ENCODE measurements at regions not wholly inside any gene's neighbourhood (a gene's known extent, or its start where the extent isn't known, plus 50 kb on each side); places are given as distances from the start of the nearest gene placed in this dataset.

DNA sequence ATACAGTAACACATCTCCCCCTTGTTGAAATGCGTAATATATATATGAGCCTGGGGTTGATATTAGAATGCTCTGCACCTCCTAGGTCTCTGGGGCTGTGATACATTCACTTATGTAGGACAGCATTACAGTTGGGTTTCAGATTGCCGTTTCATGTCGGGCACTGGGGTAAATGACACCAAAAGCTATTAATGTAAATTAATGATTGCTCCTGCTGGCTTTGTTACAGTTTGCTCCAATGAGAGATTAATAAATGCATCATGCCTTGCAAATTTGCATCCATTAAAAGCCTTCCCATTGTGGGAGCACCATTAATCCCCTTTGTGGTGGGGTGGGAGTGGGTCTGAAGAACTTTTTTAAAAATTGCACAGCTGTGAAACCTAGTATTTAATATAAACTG lies 584.4 kb upstream of the EEF2KMT start:
- no peak for DNase-seq (ENCODE audit: low read depth, low spot score)

GRCh38 chr16:5678371-5678770 lies 580.8 kb upstream of the EEF2KMT start:
- no peak for DNase-seq (ENCODE audit: low read depth, low spot score)

DNA sequence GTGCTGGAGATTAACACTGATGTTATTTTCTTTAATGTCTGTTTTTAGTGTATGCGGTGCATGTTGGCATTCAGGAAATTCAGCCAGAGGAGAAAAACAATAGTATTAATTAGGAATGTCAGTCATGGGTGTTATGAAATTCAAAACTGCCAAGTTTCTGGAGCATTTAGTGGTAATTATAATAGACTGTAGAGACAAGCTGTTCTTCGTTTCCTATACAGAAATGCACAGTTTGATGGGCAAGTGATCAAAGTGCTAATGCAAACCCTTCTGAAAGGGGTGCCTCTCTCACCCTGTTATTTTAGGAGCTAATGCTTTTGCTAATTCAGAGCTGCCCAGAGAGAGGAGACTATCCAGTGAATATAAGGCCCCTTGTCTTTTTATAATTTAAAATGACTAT lies 573.8 kb upstream of the EEF2KMT start:
- no peak for DNase-seq (ENCODE audit: low read depth, low spot score)

GRCh38 chr16:5670198-5670597 lies 572.6 kb upstream of the EEF2KMT start:
- DNase-seq (ENCODE audit: low read depth, low spot score): no peak

DNA sequence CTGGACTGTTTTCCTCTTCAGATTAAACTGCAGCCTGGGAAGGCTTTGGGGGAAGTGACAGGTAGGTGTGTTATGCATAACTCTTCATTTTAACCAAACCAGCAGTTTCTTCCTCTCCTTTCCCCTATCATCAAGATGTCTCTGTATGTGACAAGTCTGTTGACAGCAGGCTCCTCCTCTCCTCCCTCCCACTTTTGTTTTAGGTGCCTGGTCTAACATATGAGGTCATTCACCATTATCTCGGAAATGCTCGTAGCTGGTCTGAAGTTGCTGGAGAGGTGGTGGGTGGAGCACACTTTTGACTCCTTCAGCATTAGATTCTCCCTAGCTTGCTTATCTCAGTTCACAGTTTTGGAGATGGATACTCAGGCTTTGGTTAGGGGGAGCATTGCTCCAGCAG lies 571.0 kb upstream of the EEF2KMT start:
- no peak for DNase-seq (ENCODE audit: low read depth, low spot score)

GRCh38 chr16:5665834-5666233 lies 568.2 kb upstream of the EEF2KMT start:
- no peak for DNase-seq (ENCODE audit: low read depth, low spot score)

GRCh38 chr16:5653789-5654188 lies 556.2 kb upstream of the EEF2KMT start:
- DNase-seq (ENCODE audit: low read depth, low spot score): no peak

DNA sequence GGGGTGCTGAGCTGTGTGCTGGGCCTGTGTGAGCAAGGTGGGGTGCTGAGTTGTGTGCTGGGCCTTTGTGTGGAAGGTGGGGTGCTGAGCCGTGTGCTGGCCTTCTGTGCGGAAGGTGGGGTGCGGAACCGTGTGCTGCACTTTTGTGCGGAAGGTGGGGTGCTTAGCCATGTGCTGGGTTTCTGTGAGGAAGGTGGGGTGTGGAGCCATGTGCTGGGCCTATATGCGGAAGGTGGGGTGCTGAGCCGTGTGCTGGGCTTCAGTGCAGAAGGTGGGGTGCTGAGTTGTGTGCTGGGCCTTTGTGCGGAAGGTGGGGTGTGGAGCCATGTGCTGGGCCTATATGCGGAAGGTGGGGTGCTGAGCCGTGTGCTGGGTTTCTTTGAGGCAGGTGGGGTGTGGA lies 555.4 kb upstream of the EEF2KMT start:
- DNase-seq (ENCODE audit: low read depth, low spot score): no peak

DNA sequence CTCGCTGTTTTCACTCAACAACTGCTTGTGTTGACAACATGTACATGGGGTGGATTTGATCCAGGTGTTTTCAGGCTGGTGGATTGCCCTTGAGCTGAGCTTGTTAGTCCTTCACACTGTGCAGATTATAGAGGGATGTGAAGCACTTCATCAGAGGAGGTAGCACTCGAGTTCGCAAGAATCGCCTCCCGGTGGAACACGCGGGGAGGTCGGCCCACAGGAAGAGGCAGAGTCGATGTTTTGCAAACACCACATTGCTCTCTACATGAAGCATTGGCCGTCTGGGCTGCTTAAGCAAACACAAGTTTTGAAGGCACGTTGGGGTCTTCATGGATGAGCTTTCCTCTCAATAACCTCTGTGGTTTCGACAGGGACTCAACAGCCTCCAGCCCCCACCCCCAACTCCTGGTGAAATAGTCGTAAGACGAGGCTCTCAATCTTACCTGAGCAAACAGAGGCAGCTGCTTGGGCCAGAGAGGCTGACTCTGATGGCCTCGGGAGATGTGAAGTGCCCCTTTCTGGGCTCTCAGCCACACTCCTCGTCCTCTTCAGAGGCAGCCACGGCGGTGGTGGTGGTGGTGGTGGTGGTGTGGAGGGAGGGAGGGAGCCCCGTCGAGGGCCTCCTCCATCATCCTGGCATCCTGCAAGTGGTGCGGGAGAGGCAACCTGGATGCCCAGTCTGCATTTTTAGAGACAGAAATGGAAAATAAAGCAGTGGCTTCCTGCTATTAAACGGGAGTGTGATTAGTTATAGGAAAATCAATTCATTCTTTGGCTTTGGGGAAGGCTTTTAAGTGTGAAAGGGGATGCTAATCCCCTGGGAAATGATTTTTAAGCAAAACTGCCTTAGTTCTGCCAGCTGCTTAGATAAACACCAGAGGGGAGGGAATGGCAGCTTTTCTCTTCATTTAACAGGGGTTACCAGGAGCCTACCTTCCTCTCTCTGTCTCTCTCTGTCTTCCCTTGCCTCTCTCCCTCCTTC lies 552.5 kb upstream of the EEF2KMT start:
- no peak for DNase-seq (ENCODE audit: low read depth, low spot score)

GRCh38 chr16:5647051-5647450 lies 549.5 kb upstream of the EEF2KMT start:
- no peak for DNase-seq (ENCODE audit: low read depth, low spot score)

GRCh38 chr16:5643855-5644531 lies 546.4 kb upstream of the EEF2KMT start:
- DNase-seq (ENCODE audit: low read depth, low spot score): no peak

- no peak for DNase-seq (ENCODE audit: low read depth, low spot score)
Measured at GRCh38 chr16:5642436-5642835, 544.8 kb upstream of the EEF2KMT start.

GRCh38 chr16:5642011-5642410 lies 544.4 kb upstream of the EEF2KMT start:
- DNase-seq (ENCODE audit: low read depth, low spot score): no peak

DNA sequence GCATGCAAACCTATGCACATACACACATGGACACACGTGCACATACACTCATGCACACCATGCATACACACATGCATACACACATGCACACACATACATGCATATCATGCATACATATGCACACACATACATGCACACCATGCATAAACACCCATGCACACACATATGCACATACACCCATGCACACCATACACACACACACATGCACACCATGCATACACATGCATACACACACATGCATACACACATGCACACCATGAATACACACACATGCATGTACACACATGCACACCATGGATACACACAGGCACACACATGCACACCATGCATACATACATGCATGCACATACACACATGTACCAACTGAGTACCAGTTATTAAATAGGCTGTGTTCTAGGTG lies 543.3 kb upstream of the EEF2KMT start:
- DNase-seq (ENCODE audit: low read depth, low spot score): no peak

GRCh38 chr16:5639531-5639930 lies 541.9 kb upstream of the EEF2KMT start:
- no peak for DNase-seq (ENCODE audit: low read depth, low spot score)

DNA sequence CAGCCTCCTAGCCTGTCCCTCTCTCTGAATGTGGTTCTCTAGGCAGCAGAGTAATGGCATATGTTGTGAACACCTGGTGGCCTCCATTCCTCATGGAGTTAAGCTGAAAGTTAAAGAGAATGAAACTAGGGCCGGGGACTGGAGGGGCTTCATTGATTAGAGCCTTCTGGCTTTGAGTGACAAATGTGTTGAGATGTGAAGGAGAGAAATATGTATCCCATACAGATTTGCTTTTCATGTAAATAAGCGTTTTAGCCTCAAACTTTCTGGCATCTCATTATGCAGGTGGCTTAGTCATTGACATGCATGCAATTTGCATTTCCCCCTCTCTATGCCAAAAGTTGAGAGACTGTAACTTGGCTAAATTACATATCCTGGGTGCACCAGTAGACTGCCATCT lies 537.7 kb upstream of the EEF2KMT start:
- DNase-seq (ENCODE audit: low read depth, low spot score): no peak

GRCh38 chr16:5634666-5635180 lies 537.1 kb upstream of the EEF2KMT start:
- DNase-seq (ENCODE audit: low read depth, low spot score): no peak

- peak; percentile 20 for DNase-seq (ENCODE audit: low read depth, low spot score)
Measured at GRCh38 chr16:5633845-5634440, 536.3 kb upstream of the EEF2KMT start.

GRCh38 chr16:5622234-5622884 lies 524.8 kb upstream of the EEF2KMT start:
- no peak for DNase-seq (ENCODE audit: low read depth, low spot score)

GRCh38 chr16:5621826-5622225 lies 524.2 kb upstream of the EEF2KMT start:
- no peak for DNase-seq (ENCODE audit: low read depth, low spot score)

- DNase-seq (ENCODE audit: low read depth, low spot score): no peak
Measured at GRCh38 chr16:5619304-5619703, 521.7 kb upstream of the EEF2KMT start.

GRCh38 chr16:5616841-5617240 lies 519.2 kb upstream of the EEF2KMT start:
- DNase-seq (ENCODE audit: low read depth, low spot score): no peak
